SK-N-SH (cell line): ENCODE measurements at regions not wholly inside any gene's neighbourhood (a gene's known extent, or its start where the extent isn't known, plus 50 kb on each side); places are given as distances from the start of the nearest gene placed in this dataset.

Experiments used
- CTCF ChIA-PET: fragments of 300-600, 350-600 bp; formaldehyde crosslinking; extraction: SDS; loops from one replicate; lab custom pipeline; 2021; lab: Yijun Ruan, JAX
- POLR2A ChIA-PET: fragments of 350-600 bp; sonication (Branson Sonifier 250); formaldehyde crosslinking; extraction: SDS; loops from one replicate; lab custom pipeline; 2020; ENCODE audit warnings: antibody characterized with exemption, inconsistent platforms; lab: Yijun Ruan, JAX
- DNase-seq: peaks from one replicate; pipeline ENCODE4 v3.0.0; 2012
- H2AFZ ChIP-seq: fragments of 200-600 bp; sonication (generic); 2 replicates; pipeline ENCODE4 v1.8.1; 2016; ENCODE audit warnings: antibody characterized with exemption, mild to moderate bottlenecking, low read depth
- H3F3A ChIP-seq: fragments of 200-600 bp; sonication (generic); replicated peaks from 2 replicates; pipeline ENCODE3; 2016; ENCODE audit warnings: antibody characterized with exemption, mild to moderate bottlenecking; ENCODE audit not compliant: insufficient read depth
- H3K27ac ChIP-seq, 2 experiments: fragments of 200-500 bp in 1 of 2; fragments of 200-600 bp in 1 of 2; sonication (Bioruptor generic) in 1 of 2; sonication (generic), shearing (Covaris generic) in 1 of 2; 2 replicates each; pipeline versions ENCODE4 v1.5.1 to v1.6.1; 2014 to 2016; ENCODE audit warnings: low read depth in 2 of 2, inconsistent platforms in 1 of 2, low read length in 1 of 2, mild to moderate bottlenecking in 1 of 2, mixed read lengths in 1 of 2
- H3K27me3 ChIP-seq: fragments of 200-600 bp; sonication (generic), shearing (Covaris generic); 2 replicates; pipeline ENCODE4 v1.6.1; 2016; ENCODE audit warnings: mixed run types; ENCODE audit not compliant: insufficient read depth
- H3K36me3 ChIP-seq, 2 experiments: fragments of 200-500 bp in 1 of 2; fragments of 200-600 bp in 1 of 2; sonication (Bioruptor generic) in 1 of 2; sonication (generic) in 1 of 2; replicated peaks in 1 of 2; 2 replicates each; pipeline versions ENCODE3 to v1.5.1; 2014 to 2016; ENCODE audit warnings: low read length in 1 of 2, mild to moderate bottlenecking in 1 of 2; ENCODE audit not compliant: insufficient read depth in 2 of 2, control insufficient read depth in 1 of 2
- H3K4me1 ChIP-seq, 2 experiments: fragments of 200-500 bp in 1 of 2; fragments of 200-600 bp in 1 of 2; sonication (Bioruptor generic) in 1 of 2; sonication (generic), shearing (Covaris generic) in 1 of 2; 2 replicates each; pipeline versions ENCODE4 v1.5.1 to v1.6.1; 2014 to 2016; ENCODE audit warnings: low read depth in 1 of 2, low read length in 1 of 2, mixed run types in 1 of 2; ENCODE audit not compliant: insufficient read depth in 2 of 2, control insufficient read depth in 1 of 2
- H3K4me2 ChIP-seq: fragments of 200-600 bp; sonication (generic), shearing (Covaris generic); 2 replicates; pipeline ENCODE4 v1.6.1; 2017; ENCODE audit warnings: mixed run types
- H3K4me3 ChIP-seq, 2 experiments: fragments of 200-500 bp in 1 of 2; fragments of 200-600 bp in 1 of 2; sonication (Bioruptor generic) in 1 of 2; sonication (generic), shearing (Covaris generic) in 1 of 2; 2 replicates each; pipeline versions ENCODE4 v1.5.1 to v1.8.1; 2014 to 2016; ENCODE audit warnings: low read depth in 2 of 2, inconsistent platforms in 1 of 2, low read length in 1 of 2, mild to moderate bottlenecking in 1 of 2, mixed read lengths in 1 of 2, moderate library complexity in 1 of 2
- H3K79me2 ChIP-seq: fragments of 200-600 bp; sonication (generic); 2 replicates; pipeline ENCODE4 v1.8.1; 2017; ENCODE audit warnings: mild to moderate bottlenecking; ENCODE audit not compliant: insufficient read depth
- H3K9ac ChIP-seq: fragments of 200-600 bp; sonication (generic); 2 replicates; pipeline ENCODE4 v1.6.1; 2017; ENCODE audit warnings: mixed run types
- H3K9me2 ChIP-seq: fragments of 200-600 bp; sonication (generic); 2 replicates; pipeline ENCODE4 v1.6.1; 2017; ENCODE audit warnings: mixed run types
- H3K9me3 ChIP-seq: fragments of 200-600 bp; sonication (generic); 2 replicates; pipeline ENCODE4 v1.6.1; 2017; ENCODE audit warnings: mixed run types, mild to moderate bottlenecking, moderate library complexity
- H4K20me1 ChIP-seq: fragments of 200-600 bp; sonication (generic); 2 replicates; pipeline ENCODE4 v1.6.1; 2017; ENCODE audit warnings: mild to moderate bottlenecking, mixed run types; ENCODE audit not compliant: insufficient read depth
- EZH2phosphoT487 ChIP-seq: fragments of 200-600 bp; sonication (generic); IDR thresholded peaks from 2 replicates; pipeline ENCODE4 v1.6.1; 2017; ENCODE audit warnings: low read depth, mixed run types, mild to moderate bottlenecking, antibody characterized with exemption, moderate library complexity, borderline replicate concordance
- FOXJ3 ChIP-seq: sonication (generic); formaldehyde crosslinking; IDR thresholded peaks from 2 replicates; pipeline ENCODE4 v1.5.1; 2020; ENCODE audit warnings: mild to moderate bottlenecking, missing genetic modification reagents
- GATA2 ChIP-seq: sonication (generic); formaldehyde crosslinking; IDR thresholded peaks from 2 replicates; pipeline ENCODE4 v1.5.0; 2020; ENCODE audit warnings: mild to moderate bottlenecking, missing genetic modification reagents
- JUND ChIP-seq: IDR thresholded peaks from 2 replicates; pipeline ENCODE4 v1.4.0; 2012
- MAX ChIP-seq: IDR thresholded peaks from 2 replicates; pipeline ENCODE4 v1.4.0; 2012; ENCODE audit warnings: low read depth
- NFIC ChIP-seq: IDR thresholded peaks from 2 replicates; pipeline ENCODE4 v1.4.0; 2012; ENCODE audit warnings: borderline replicate concordance
- NRF1 ChIP-seq: IDR thresholded peaks from 2 replicates; pipeline ENCODE4 v1.6.1; 2012; ENCODE audit warnings: low read depth, mild to moderate bottlenecking, low read length
- TCF12 ChIP-seq: IDR thresholded peaks from 2 replicates; pipeline ENCODE4 v1.4.0; 2012
- WGBS: methylation state at CpG from one replicate; pipeline ENCODE4 v1.1.6; 2017; ENCODE audit warnings: low lambda C conversion rate; 5-methylcytosine and 5-hydroxymethylcytosine counted together
- TF ChIP-seq, protein P1 (sequence below): fragments of 150-350 bp; IDR thresholded peaks from 2 replicates; pipeline ENCODE4 v1.6.1; 2016; ENCODE audit warnings: mild to moderate bottlenecking, low read depth, low read length
- TF ChIP-seq, protein P2 (sequence below): IDR thresholded peaks from 2 replicates; pipeline ENCODE4 v1.4.0; 2012; ENCODE audit warnings: low read depth, borderline replicate concordance
- TF ChIP-seq, protein P3 (sequence below): IDR thresholded peaks from 2 replicates; pipeline ENCODE4 v1.6.1; 2012; ENCODE audit warnings: mild to moderate bottlenecking, low read depth, low read length, moderate library complexity

GRCh38 chr3:135383301-135383700 lies 582.2 kb upstream of the PPP2R3A start (continued):
- TF ChIP-seq, protein P1, sequence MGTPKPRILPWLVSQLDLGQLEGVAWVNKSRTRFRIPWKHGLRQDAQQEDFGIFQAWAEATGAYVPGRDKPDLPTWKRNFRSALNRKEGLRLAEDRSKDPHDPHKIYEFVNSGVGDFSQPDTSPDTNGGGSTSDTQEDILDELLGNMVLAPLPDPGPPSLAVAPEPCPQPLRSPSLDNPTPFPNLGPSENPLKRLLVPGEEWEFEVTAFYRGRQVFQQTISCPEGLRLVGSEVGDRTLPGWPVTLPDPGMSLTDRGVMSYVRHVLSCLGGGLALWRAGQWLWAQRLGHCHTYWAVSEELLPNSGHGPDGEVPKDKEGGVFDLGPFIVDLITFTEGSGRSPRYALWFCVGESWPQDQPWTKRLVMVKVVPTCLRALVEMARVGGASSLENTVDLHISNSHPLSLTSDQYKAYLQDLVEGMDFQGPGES: no peak
- TF ChIP-seq TCF12: no peak
- TF ChIP-seq NRF1: no peak
- no peak for TF ChIP-seq FOXJ3 (CRISPR knock-in tag)
- TF ChIP-seq JUND: no peak
- no peak for TF ChIP-seq EZH2phosphoT487
- TF ChIP-seq NFIC: no peak
- TF ChIP-seq GATA2 (CRISPR knock-in tag): no peak
- TF ChIP-seq, protein P2, sequence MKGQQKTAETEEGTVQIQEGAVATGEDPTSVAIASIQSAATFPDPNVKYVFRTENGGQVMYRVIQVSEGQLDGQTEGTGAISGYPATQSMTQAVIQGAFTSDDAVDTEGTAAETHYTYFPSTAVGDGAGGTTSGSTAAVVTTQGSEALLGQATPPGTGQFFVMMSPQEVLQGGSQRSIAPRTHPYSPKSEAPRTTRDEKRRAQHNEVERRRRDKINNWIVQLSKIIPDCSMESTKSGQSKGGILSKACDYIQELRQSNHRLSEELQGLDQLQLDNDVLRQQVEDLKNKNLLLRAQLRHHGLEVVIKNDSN: no peak
- no peak for TF ChIP-seq MAX

- H3K79me2 ChIP-seq: no peaks in the 10 kb centered on the region
- H3K27me3 ChIP-seq: no peaks in the 10 kb centered on the region
- WGBS: 33% methylated on average over 4 of the region's 4 CpGs
- ChIA-PET POLR2A (no interaction called here), CTCF (no interaction called here)
- H4K20me1 ChIP-seq: no peaks in the 10 kb centered on the region
- TF ChIP-seq, protein P3, sequence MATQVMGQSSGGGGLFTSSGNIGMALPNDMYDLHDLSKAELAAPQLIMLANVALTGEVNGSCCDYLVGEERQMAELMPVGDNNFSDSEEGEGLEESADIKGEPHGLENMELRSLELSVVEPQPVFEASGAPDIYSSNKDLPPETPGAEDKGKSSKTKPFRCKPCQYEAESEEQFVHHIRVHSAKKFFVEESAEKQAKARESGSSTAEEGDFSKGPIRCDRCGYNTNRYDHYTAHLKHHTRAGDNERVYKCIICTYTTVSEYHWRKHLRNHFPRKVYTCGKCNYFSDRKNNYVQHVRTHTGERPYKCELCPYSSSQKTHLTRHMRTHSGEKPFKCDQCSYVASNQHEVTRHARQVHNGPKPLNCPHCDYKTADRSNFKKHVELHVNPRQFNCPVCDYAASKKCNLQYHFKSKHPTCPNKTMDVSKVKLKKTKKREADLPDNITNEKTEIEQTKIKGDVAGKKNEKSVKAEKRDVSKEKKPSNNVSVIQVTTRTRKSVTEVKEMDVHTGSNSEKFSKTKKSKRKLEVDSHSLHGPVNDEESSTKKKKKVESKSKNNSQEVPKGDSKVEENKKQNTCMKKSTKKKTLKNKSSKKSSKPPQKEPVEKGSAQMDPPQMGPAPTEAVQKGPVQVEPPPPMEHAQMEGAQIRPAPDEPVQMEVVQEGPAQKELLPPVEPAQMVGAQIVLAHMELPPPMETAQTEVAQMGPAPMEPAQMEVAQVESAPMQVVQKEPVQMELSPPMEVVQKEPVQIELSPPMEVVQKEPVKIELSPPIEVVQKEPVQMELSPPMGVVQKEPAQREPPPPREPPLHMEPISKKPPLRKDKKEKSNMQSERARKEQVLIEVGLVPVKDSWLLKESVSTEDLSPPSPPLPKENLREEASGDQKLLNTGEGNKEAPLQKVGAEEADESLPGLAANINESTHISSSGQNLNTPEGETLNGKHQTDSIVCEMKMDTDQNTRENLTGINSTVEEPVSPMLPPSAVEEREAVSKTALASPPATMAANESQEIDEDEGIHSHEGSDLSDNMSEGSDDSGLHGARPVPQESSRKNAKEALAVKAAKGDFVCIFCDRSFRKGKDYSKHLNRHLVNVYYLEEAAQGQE: no peak
- no peaks in the 10 kb centered on the region for H3F3A ChIP-seq
- H3K4me3 ChIP-seq: no peak overlapping the region
- H3K4me1 ChIP-seq: no peaks in the 10 kb centered on the region
- H3K4me2 ChIP-seq: no peak overlapping the region
- no peak overlapping the region for H3K27ac ChIP-seq
- no peaks in the 10 kb centered on the region for H3K9me2 ChIP-seq
- H3K9ac ChIP-seq: no peak overlapping the region
- peaks cover 6% of the 10 kb centered on the region; the same call in 1 of the 2 replicates for H3K9me3 ChIP-seq
- no peaks in the 10 kb centered on the region for H3K36me3 ChIP-seq
- no peak for DNase-seq
- no peak overlapping the region for H2AFZ ChIP-seq
Observed at GRCh38 chr3:135392151-135392550, 573.4 kb upstream of the PPP2R3A start.
